Endothelial cell (in vitro differentiated cells): ENCODE measurements at regions not wholly inside any gene's neighbourhood (a gene's known extent, or its start where the extent isn't known, plus 50 kb on each side); places are given as distances from the start of the nearest gene placed in this dataset.

ENCODE experiments used
- DNase-seq: peaks from one replicate; pipeline ENCODE4 v3.0.0; 2021; ENCODE audit warnings: low spot score
- H3K27ac Mint-ChIP-seq: one replicate; pipeline ENCODE4 v1.8.0; 2021; ENCODE audit warnings: mixed read lengths, inconsistent platforms; ENCODE audit not compliant: unreplicated experiment
- H3K27me3 Mint-ChIP-seq: one replicate; pipeline ENCODE4 v1.8.0; 2021; ENCODE audit warnings: mild to moderate bottlenecking, moderate library complexity, mixed read lengths, inconsistent platforms; ENCODE audit not compliant: unreplicated experiment
- H3K36me3 Mint-ChIP-seq: one replicate; pipeline ENCODE4 v1.8.0; 2021; ENCODE audit warnings: mild to moderate bottlenecking, low read depth, mixed read lengths, inconsistent platforms; ENCODE audit not compliant: unreplicated experiment
- H3K4me1 Mint-ChIP-seq: one replicate; pipeline ENCODE4 v1.8.0; 2021; ENCODE audit warnings: mild to moderate bottlenecking, mixed read lengths, inconsistent platforms; ENCODE audit not compliant: unreplicated experiment
- H3K4me3 Mint-ChIP-seq: one replicate; pipeline ENCODE4 v1.8.0; 2021; ENCODE audit warnings: mild to moderate bottlenecking, mixed read lengths, inconsistent platforms; ENCODE audit not compliant: unreplicated experiment
- H3K9me3 Mint-ChIP-seq: one replicate; pipeline ENCODE4 v1.8.0; 2021; ENCODE audit warnings: mixed read lengths, inconsistent platforms; ENCODE audit not compliant: unreplicated experiment
- CTCF ChIP-seq: fragments of 200-600 bp; sonication (generic); IDR thresholded peaks from one replicate; pipeline ENCODE4 v1.5.0; 2021; ENCODE audit warnings: antibody characterized with exemption; ENCODE audit not compliant: unreplicated experiment

- Mint-ChIP-seq H3K4me3 (no peak overlapping the region), H3K36me3 (no peaks in the 10 kb centered on the region), H3K4me1 (no peaks in the 10 kb centered on the region), H3K27ac (no peak overlapping the region), H3K27me3 (no peaks in the 10 kb centered on the region), H3K9me3 (no peaks in the 10 kb centered on the region)
- TF ChIP-seq CTCF, result no peak
- no peak for DNase-seq
Measured at GRCh38 chr3:163644172-163644571, 1434.1 kb downstream of the SI start.

GRCh38 chr3:163632722-163633121 is 1445.6 kb downstream of the SI start:
- Mint-ChIP-seq H3K9me3 (no peaks in the 10 kb centered on the region), H3K4me3 (no peak overlapping the region), H3K36me3 (no peaks in the 10 kb centered on the region), H3K4me1 (no peaks in the 10 kb centered on the region), H3K27ac (no peak overlapping the region), H3K27me3 (no peaks in the 10 kb centered on the region)
- no peak for DNase-seq
- no peak for TF ChIP-seq CTCF

- no peaks in the 10 kb centered on the region for H3K36me3 Mint-ChIP-seq
Measured at GRCh38 chr3:163626753-163627152, 1451.5 kb downstream of the SI start.

GRCh38 chr3:163622384-163622783 is 1455.9 kb downstream of the SI start:
- no peak for TF ChIP-seq CTCF
- DNase-seq, result peak; percentile 41
- H3K9me3 Mint-ChIP-seq, result no peaks in the 10 kb centered on the region
- H3K27ac Mint-ChIP-seq, result no peak overlapping the region
- no peaks in the 10 kb centered on the region for H3K27me3 Mint-ChIP-seq
- H3K36me3 Mint-ChIP-seq, result no peaks in the 10 kb centered on the region
- no peak overlapping the region for H3K4me3 Mint-ChIP-seq
- H3K4me1 Mint-ChIP-seq, result peaks cover 3% of the 10 kb centered on the region

More at GRCh38 chr3:163626753-163627152, 1451.5 kb downstream of the SI start:
- no peak for DNase-seq
- no peak overlapping the region for H3K27ac Mint-ChIP-seq
- no peaks in the 10 kb centered on the region for H3K9me3 Mint-ChIP-seq
- H3K4me3 Mint-ChIP-seq, result no peak overlapping the region
- H3K4me1 Mint-ChIP-seq, result peaks cover 4% of the 10 kb centered on the region
- no peak for TF ChIP-seq CTCF
- no peaks in the 10 kb centered on the region for H3K27me3 Mint-ChIP-seq

- no peaks in the 10 kb centered on the region for H3K9me3 Mint-ChIP-seq
- no peak for DNase-seq
- no peaks in the 10 kb centered on the region for H3K27me3 Mint-ChIP-seq
- no peaks in the 10 kb centered on the region for H3K4me1 Mint-ChIP-seq
- TF ChIP-seq CTCF, result no peak
- no peak overlapping the region for H3K27ac Mint-ChIP-seq
- H3K36me3 Mint-ChIP-seq, result no peaks in the 10 kb centered on the region
- no peak overlapping the region for H3K4me3 Mint-ChIP-seq
Measured at GRCh38 chr3:163614886-163615285, 1463.4 kb downstream of the SI start.
